Liver (tissue), 3 donors: ENCODE measurements at regions not wholly inside any gene's neighbourhood (a gene's known extent, or its start where the extent isn't known, plus 50 kb on each side); places are given as distances from the start of the nearest gene placed in this dataset.

ENCODE experiments used
- GABPA ChIP-seq, 2 donors: IDR thresholded peaks in 1 of 2; conservative IDR thresholded peaks in 1 of 2; 2 replicates each; pipeline ENCODE4 v1.6.1; 2016; ENCODE audit warnings: antibody characterized with exemption in 2 of 2, mild to moderate bottlenecking in 1 of 2, moderate library complexity in 1 of 2
- HNF4A ChIP-seq, 2 donors: conservative IDR thresholded peaks; 2 replicates each; pipeline ENCODE4 v1.6.1; 2016; ENCODE audit warnings: antibody characterized with exemption in 2 of 2, mild to moderate bottlenecking in 2 of 2
- JUND ChIP-seq, 2 donors: IDR thresholded peaks; 2 replicates each; pipeline ENCODE4 v1.6.1; 2016; ENCODE audit warnings: antibody characterized with exemption in 2 of 2
- RAD21 ChIP-seq, 2 donors: IDR thresholded peaks; 2 replicates each; pipeline ENCODE4 v1.6.1; 2016; ENCODE audit warnings: antibody characterized with exemption in 2 of 2, mild to moderate bottlenecking in 2 of 2
- RXRA ChIP-seq, 2 donors: IDR thresholded peaks; 2 replicates each; pipeline ENCODE4 v1.6.1; 2017 to 2018; ENCODE audit warnings: antibody characterized with exemption in 2 of 2, mild to moderate bottlenecking in 1 of 2
- SP1 ChIP-seq: IDR thresholded peaks from 2 replicates; pipeline ENCODE4 v1.6.1; 2018; ENCODE audit warnings: antibody characterized with exemption, mild to moderate bottlenecking
- TAF1 ChIP-seq: conservative IDR thresholded peaks from 2 replicates; pipeline ENCODE4 v1.6.1; 2016; ENCODE audit warnings: antibody characterized with exemption, mild to moderate bottlenecking
- YY1 ChIP-seq: IDR thresholded peaks from 2 replicates; pipeline ENCODE4 v1.6.1; 2016; ENCODE audit warnings: antibody characterized with exemption, mild to moderate bottlenecking
- TF ChIP-seq, protein P1 (sequence below): fragments of 150-350 bp; IDR thresholded peaks from 2 replicates; pipeline ENCODE4 v1.5.1; 2017; ENCODE audit warnings: improper control_type of control experiment, low read depth, low read length; ENCODE audit not compliant: missing input control
- TF ChIP-seq, protein P2 (sequence below): IDR thresholded peaks from 2 replicates; pipeline ENCODE4 v1.6.1; 2016; ENCODE audit warnings: antibody characterized with exemption, mild to moderate bottlenecking
- donor health status: healthy.
- donor health status: healthy.

DNA sequence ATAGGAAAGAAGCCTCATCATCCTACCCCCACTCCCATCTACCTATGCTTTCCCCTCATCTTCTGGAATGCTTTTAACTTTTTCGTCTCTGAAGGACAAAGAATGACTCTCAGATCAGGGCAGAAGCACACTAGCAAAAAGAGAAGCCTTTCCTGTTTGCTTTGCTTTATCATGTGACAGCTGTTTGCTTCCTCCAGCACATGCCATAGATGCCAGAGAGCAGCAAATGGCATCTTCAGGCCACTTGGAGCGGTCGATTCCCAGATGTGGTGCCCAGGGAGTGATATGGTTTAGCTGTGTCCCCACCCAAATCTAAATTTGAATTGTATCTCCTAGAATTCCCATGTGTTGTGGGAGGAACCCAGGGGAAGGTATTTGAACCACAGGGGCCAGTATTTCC lies 294.8 kb downstream of the GADD45G start:
- TF ChIP-seq, protein P1, sequence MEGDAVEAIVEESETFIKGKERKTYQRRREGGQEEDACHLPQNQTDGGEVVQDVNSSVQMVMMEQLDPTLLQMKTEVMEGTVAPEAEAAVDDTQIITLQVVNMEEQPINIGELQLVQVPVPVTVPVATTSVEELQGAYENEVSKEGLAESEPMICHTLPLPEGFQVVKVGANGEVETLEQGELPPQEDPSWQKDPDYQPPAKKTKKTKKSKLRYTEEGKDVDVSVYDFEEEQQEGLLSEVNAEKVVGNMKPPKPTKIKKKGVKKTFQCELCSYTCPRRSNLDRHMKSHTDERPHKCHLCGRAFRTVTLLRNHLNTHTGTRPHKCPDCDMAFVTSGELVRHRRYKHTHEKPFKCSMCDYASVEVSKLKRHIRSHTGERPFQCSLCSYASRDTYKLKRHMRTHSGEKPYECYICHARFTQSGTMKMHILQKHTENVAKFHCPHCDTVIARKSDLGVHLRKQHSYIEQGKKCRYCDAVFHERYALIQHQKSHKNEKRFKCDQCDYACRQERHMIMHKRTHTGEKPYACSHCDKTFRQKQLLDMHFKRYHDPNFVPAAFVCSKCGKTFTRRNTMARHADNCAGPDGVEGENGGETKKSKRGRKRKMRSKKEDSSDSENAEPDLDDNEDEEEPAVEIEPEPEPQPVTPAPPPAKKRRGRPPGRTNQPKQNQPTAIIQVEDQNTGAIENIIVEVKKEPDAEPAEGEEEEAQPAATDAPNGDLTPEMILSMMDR = no peak
- TF ChIP-seq TAF1 (no peak), HNF4A (conservative IDR thresholded peaks at IDR 0.05) (no peak), RAD21 (IDR thresholded peaks at IDR 0.05) (no peak), SP1 (no peak), GABPA (IDR thresholded peaks at IDR 0.05 in 1 of 2, conservative IDR thresholded peaks at IDR 0.05 in 1 of 2) (no peak), RXRA (IDR thresholded peaks at IDR 0.05) (no peak), YY1 (no peak), JUND (IDR thresholded peaks at IDR 0.05) (no peak)
- TF ChIP-seq, protein P2, sequence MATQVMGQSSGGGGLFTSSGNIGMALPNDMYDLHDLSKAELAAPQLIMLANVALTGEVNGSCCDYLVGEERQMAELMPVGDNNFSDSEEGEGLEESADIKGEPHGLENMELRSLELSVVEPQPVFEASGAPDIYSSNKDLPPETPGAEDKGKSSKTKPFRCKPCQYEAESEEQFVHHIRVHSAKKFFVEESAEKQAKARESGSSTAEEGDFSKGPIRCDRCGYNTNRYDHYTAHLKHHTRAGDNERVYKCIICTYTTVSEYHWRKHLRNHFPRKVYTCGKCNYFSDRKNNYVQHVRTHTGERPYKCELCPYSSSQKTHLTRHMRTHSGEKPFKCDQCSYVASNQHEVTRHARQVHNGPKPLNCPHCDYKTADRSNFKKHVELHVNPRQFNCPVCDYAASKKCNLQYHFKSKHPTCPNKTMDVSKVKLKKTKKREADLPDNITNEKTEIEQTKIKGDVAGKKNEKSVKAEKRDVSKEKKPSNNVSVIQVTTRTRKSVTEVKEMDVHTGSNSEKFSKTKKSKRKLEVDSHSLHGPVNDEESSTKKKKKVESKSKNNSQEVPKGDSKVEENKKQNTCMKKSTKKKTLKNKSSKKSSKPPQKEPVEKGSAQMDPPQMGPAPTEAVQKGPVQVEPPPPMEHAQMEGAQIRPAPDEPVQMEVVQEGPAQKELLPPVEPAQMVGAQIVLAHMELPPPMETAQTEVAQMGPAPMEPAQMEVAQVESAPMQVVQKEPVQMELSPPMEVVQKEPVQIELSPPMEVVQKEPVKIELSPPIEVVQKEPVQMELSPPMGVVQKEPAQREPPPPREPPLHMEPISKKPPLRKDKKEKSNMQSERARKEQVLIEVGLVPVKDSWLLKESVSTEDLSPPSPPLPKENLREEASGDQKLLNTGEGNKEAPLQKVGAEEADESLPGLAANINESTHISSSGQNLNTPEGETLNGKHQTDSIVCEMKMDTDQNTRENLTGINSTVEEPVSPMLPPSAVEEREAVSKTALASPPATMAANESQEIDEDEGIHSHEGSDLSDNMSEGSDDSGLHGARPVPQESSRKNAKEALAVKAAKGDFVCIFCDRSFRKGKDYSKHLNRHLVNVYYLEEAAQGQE = no peak
